ENCODE measurements at regions not wholly inside any gene's neighbourhood (a gene's known extent, or its start where the extent isn't known, plus 50 kb on each side); places are given as distances from the start of the nearest gene placed in this dataset.

GRCh38 chr9:12916042-12916441, 141.2 kb downstream of the LURAP1L start:
- TF ChIP-seq POLR2AphosphoS5 (IDR thresholded peaks at IDR 0.05) (no peak), POLR2A (IDR thresholded peaks at IDR 0.05) (no peak)
